ENCODE measurements at regions not wholly inside any gene's neighbourhood (a gene's known extent, or its start where the extent isn't known, plus 50 kb on each side); places are given as distances from the start of the nearest gene placed in this dataset.

DNA sequence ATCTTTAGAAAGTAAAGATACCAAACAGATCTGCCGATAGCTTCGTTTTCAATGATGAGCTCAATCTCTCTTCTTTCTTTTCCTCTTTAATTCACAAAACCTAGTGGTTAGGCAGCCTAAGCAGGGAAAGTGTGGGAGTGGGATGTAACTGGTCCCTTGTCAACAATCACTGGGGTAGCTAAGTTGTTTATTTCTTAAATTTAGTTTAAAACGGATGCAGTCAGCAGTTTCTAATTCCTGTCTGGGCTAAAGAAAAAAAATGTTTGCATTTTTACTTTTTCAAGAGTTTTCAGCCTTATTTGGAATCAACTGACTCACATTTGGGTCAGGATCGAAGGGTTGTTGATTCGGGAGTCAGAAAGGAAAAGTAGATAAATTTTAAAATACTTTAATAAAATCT lies 137.7 kb upstream of the TACR1 start:
- no peak for TF ChIP-seq CTCF (IDR thresholded peaks at IDR 0.05)
- TF ChIP-seq POLR2A (IDR thresholded peaks at IDR 0.05), result no peak

Measured in vagina (tissue), 2 donors.